Ishikawa (cell line): ENCODE measurements at regions not wholly inside any gene's neighbourhood (a gene's known extent, or its start where the extent isn't known, plus 50 kb on each side); places are given as distances from the start of the nearest gene placed in this dataset.

ENCODE experiments used
- CEBPB ChIP-seq: IDR thresholded peaks from 2 replicates; pipeline ENCODE4 v1.6.1; 2012
- CREB1 ChIP-seq: IDR thresholded peaks from 2 replicates; pipeline ENCODE4 v1.6.1; 2012; ENCODE audit warnings: low read depth
- EGR1 ChIP-seq: IDR thresholded peaks from 2 replicates; pipeline ENCODE4 v1.6.1; 2012
- EP300 ChIP-seq: IDR thresholded peaks from 2 replicates; pipeline ENCODE4 v1.6.1; 2012; ENCODE audit warnings: borderline replicate concordance
- FOXM1 ChIP-seq: IDR thresholded peaks from 2 replicates; pipeline ENCODE4 v1.6.1; 2012; ENCODE audit warnings: low read depth, borderline replicate concordance
- NFIC ChIP-seq: IDR thresholded peaks from 2 replicates; pipeline ENCODE4 v1.6.1; 2012
- RAD21 ChIP-seq: IDR thresholded peaks from 2 replicates; pipeline ENCODE4 v1.6.1; 2012; ENCODE audit warnings: low read depth
- TAF1 ChIP-seq: IDR thresholded peaks from 2 replicates; pipeline ENCODE4 v1.6.1; 2012; ENCODE audit warnings: low read depth, mild to moderate bottlenecking
- TCF12 ChIP-seq: IDR thresholded peaks from 2 replicates; pipeline ENCODE4 v1.6.1; 2012; ENCODE audit warnings: low read depth
- TEAD4 ChIP-seq: IDR thresholded peaks from 2 replicates; pipeline ENCODE4 v1.6.1; 2012
- USF1 ChIP-seq: IDR thresholded peaks from 2 replicates; pipeline ENCODE4 v1.6.1; 2012
- YY1 ChIP-seq: IDR thresholded peaks from 2 replicates; pipeline ENCODE4 v1.6.1; 2012; ENCODE audit warnings: low read depth
- ZBTB7A ChIP-seq: IDR thresholded peaks from 2 replicates; pipeline ENCODE4 v1.6.1; 2012; ENCODE audit warnings: low read depth
- TF ChIP-seq, protein P1 (sequence below): IDR thresholded peaks from 2 replicates; pipeline ENCODE4 v1.6.1; 2012
- TF ChIP-seq, protein P2 (sequence below): IDR thresholded peaks from 2 replicates; pipeline ENCODE4 v1.6.1; 2012; ENCODE audit warnings: low read depth, mild to moderate bottlenecking

GRCh38 chr5:23451156-23451555 lies 56.3 kb upstream of the PRDM9 start:
- TF ChIP-seq ZBTB7A = no peak
- TF ChIP-seq, protein P1, sequence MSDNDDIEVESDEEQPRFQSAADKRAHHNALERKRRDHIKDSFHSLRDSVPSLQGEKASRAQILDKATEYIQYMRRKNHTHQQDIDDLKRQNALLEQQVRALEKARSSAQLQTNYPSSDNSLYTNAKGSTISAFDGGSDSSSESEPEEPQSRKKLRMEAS = no peak
- TF ChIP-seq YY1 = no peak
- TF ChIP-seq EP300 = no peak
- no peak for TF ChIP-seq TCF12
- no peak for TF ChIP-seq TAF1
- TF ChIP-seq RAD21 = no peak
- no peak for TF ChIP-seq TEAD4
- TF ChIP-seq CEBPB = no peak
- TF ChIP-seq FOXM1 = no peak
- no peak for TF ChIP-seq CREB1
- TF ChIP-seq, protein P2, sequence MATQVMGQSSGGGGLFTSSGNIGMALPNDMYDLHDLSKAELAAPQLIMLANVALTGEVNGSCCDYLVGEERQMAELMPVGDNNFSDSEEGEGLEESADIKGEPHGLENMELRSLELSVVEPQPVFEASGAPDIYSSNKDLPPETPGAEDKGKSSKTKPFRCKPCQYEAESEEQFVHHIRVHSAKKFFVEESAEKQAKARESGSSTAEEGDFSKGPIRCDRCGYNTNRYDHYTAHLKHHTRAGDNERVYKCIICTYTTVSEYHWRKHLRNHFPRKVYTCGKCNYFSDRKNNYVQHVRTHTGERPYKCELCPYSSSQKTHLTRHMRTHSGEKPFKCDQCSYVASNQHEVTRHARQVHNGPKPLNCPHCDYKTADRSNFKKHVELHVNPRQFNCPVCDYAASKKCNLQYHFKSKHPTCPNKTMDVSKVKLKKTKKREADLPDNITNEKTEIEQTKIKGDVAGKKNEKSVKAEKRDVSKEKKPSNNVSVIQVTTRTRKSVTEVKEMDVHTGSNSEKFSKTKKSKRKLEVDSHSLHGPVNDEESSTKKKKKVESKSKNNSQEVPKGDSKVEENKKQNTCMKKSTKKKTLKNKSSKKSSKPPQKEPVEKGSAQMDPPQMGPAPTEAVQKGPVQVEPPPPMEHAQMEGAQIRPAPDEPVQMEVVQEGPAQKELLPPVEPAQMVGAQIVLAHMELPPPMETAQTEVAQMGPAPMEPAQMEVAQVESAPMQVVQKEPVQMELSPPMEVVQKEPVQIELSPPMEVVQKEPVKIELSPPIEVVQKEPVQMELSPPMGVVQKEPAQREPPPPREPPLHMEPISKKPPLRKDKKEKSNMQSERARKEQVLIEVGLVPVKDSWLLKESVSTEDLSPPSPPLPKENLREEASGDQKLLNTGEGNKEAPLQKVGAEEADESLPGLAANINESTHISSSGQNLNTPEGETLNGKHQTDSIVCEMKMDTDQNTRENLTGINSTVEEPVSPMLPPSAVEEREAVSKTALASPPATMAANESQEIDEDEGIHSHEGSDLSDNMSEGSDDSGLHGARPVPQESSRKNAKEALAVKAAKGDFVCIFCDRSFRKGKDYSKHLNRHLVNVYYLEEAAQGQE = no peak
- TF ChIP-seq NFIC = no peak
- no peak for TF ChIP-seq EGR1

- no peak for TF ChIP-seq CEBPB
These were observed 57.2 kb upstream of the PRDM9 start for GRCh38 chr5:23450187-23450586.

DNA sequence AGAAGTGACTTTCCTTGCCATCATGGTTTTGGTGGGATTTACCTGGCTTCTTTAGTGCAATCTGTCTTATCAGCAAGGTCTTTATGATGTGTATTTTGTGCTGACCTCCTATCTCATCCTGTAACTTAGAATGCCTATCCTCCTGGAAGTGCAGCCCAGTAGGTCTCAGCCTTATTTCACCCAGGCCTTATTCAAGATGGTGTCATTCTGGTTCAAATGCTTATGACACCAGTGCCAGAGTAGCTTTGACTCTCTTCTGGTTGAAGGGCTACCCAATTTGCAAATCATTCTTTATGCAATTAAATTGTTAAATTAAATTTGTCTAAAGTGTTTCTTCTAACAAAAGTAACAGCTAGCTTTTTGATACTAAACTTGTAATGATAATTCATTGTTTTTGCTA lies 58.8 kb upstream of the PRDM9 start:
- TF ChIP-seq FOXM1 (no peak), EP300 (no peak), TEAD4 (no peak), TCF12 (no peak), CEBPB (no peak), USF1 (no peak), NFIC (no peak), CREB1 (no peak), EGR1 (no peak), ZBTB7A (no peak), YY1 (no peak), TAF1 (no peak), RAD21 (no peak)
- TF ChIP-seq, protein P2 = no peak
- TF ChIP-seq, protein P1 = no peak

GRCh38 chr5:23446424-23446823 lies 61.0 kb upstream of the PRDM9 start:
- TF ChIP-seq TCF12 (no peak), CREB1 (no peak), EP300 (no peak), NFIC (no peak), YY1 (no peak), FOXM1 (no peak), TEAD4 (no peak), RAD21 (no peak), TAF1 (no peak), CEBPB (no peak), ZBTB7A (no peak)
- TF ChIP-seq, protein P1 = no peak
- TF ChIP-seq, protein P2 = no peak

- TF ChIP-seq CEBPB (no peak), NFIC (no peak), EP300 (no peak), TCF12 (no peak), TAF1 (no peak), USF1 (no peak), TEAD4 (no peak), YY1 (no peak), EGR1 (no peak), RAD21 (no peak), FOXM1 (no peak), ZBTB7A (no peak)
- TF ChIP-seq, protein P2 = no peak
- TF ChIP-seq, protein P1 = no peak
These were observed 61.8 kb upstream of the PRDM9 start for GRCh38 chr5:23445573-23445972.
